ENCODE measurements at regions not wholly inside any gene's neighbourhood (a gene's known extent, or its start where the extent isn't known, plus 50 kb on each side); places are given as distances from the start of the nearest gene placed in this dataset.

DNA sequence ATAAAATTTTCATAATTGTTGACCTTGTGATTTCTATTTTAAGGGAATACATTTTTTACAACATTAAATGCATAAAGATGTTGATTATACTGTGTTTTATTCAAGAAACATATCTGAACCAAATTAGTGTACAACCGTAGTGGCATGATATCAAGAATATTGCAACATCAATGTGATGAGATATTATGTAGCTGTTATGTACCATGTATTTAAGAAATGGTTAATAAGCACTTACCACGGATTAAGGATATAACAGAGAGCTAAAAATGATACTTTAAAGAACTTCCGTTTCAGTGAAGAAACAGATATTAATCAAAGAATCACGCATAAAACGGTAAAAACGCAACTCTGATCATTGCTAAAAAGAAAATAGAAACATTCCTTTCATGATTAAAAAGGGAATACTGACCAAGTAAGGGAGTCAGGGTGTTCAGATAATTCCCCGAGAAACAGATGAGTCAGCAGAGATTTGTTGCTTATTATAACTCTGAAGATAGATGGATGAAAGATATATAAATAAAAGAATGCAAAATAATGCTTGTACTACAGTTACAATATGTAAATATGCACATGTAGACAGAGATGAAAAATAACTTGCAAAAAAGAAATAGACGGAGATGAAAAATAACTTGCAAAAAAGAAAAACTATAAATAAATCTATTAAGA lies 281.9 kb upstream of the MAF start:
- TF ChIP-seq SP1 (IDR thresholded peaks at IDR 0.05) (no peak), CTBP1 (IDR thresholded peaks at IDR 0.05; ENCODE audit: borderline replicate concordance) (no peak), FOXM1 (IDR thresholded peaks at IDR 0.05; ENCODE audit: borderline replicate concordance) (no peak), SUZ12 (IDR thresholded peaks at IDR 0.05) (no peak), ZNF384 (IDR thresholded peaks at IDR 0.05) (no peak), TARDBP (IDR thresholded peaks at IDR 0.05) (no peak), FOXK2 (IDR thresholded peaks at IDR 0.05) (no peak), ELF4 (IDR thresholded peaks at IDR 0.05) (no peak), L3MBTL2 (conservative IDR thresholded peaks at IDR 0.05) (no peak), LEF1 (IDR thresholded peaks at IDR 0.05; ENCODE audit: borderline replicate concordance) (no peak), ARNT (IDR thresholded peaks at IDR 0.05) (no peak)
- TF ChIP-seq, protein P1, sequence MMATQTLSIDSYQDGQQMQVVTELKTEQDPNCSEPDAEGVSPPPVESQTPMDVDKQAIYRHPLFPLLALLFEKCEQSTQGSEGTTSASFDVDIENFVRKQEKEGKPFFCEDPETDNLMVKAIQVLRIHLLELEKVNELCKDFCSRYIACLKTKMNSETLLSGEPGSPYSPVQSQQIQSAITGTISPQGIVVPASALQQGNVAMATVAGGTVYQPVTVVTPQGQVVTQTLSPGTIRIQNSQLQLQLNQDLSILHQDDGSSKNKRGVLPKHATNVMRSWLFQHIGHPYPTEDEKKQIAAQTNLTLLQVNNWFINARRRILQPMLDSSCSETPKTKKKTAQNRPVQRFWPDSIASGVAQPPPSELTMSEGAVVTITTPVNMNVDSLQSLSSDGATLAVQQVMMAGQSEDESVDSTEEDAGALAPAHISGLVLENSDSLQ (IDR thresholded peaks at IDR 0.05), result no peak
